Retina (tissue), 1 donor: ENCODE measurements at regions not wholly inside any gene's neighbourhood (a gene's known extent, or its start where the extent isn't known, plus 50 kb on each side); places are given as distances from the start of the nearest gene placed in this dataset.
A peak's percentile ranks its signal among the peaks of the same experiment; 100 is the strongest.

Source experiments
- DNase-seq: peaks from one replicate; pipeline ENCODE4 v3.0.0-alpha.2; 2016

DNA sequence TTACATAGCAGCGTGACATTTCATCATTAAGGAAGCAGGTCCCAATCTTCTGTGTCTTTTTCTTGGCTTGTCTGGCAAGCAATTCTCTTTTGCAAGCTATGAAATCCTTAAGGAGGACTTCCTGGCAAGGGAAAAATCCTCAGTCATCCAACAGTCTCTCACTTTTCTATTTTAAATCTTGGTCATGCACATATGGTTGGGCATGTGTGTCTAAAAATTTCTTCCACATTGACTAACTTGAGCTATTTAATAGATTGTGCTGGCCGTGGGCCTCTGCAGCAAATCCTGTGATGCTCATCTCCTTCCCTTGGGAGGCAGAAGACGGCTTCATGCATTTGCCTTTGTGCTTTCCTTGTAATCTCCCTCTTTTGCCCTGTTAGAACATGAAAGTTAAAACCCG lies 634.3 kb upstream of the FANCL start:
- DNase-seq, result no peak

DNA sequence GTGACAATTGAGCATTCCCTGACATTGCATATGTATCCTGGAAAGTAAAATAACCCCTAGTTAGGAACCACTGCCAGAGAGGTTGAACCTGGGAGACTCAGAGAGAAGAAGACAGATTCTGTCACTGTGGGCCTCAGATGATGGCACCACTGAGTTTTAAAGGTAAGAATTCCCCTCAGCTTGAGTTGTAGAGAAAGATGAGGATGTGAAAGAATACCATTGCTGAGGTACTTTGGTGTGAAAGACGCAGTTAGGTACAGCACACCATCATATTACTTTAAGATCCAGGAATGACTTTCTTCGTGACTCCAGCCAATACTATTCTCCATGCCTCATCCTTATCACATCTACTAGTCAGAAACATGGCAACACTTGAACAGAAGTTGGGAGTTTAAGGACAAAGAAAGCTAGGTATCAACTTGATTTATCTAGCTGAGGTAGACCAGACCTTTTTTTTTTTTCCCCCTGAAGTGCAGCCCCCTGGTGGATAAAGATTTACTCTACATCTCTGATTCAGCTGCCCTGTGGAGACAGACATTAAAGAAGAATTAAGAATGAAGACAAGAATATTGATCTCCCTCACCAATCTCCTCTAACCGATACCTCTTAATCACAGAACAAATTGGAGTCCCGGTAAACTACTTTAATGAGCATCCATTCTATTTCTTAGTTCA lies 630.5 kb upstream of the FANCL start:
- no peak for DNase-seq

DNA sequence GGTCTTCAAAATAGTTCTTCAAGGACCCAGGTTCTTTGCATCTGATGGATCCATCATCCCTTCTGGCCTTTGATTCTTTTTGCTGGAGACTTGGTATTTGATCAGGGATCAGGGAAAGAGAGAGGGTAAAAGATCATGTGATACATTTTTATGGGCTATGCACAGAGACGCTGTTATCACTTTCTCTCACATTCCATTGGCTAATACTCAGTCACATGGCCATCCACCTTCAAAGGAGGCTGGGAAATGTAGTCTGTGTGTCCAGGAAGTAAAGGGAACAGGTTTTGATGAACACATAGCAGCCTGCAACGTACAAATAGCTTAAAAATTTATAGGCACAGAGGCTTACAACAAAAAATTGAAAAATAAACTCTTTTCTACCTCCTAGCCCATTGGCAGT lies 629.6 kb upstream of the FANCL start:
- no peak for DNase-seq

DNA sequence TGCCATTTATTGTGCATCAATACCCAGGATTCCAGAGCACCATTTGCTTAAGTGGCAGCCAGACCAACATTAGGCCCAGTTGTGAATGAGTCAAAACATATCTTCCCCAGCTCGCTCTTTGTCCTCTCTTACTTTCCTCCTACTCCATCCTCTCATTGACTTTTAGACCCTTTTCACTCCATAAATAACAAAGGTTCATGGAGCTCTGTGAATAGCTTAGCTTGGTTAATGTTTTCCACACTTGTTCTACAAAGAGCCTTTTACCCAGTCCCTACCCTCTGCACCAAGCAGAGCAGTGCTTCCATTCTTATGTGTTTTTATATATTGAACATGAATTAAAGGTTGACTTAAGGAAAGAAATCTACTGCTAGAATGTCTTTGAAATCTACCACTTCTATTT lies 625.8 kb upstream of the FANCL start:
- no peak for DNase-seq

DNA sequence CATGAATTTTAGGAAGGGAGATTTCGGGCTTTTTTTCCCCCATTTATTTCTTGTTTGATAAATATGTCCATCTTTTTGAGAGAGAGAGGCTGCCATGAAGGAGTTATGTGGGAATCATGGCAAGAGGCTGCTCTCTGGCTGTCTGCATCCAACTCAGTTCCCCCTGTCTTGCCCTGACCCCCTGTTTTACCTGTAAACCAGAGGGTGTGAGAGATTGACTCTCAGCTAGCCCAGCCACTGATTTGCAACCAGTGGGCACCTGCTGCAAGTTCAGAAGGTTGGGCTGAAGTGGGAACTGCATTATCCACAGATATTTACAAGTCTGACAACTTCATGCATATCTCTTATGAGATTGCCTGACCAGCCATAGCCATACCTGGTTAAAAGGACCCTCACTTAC lies 625.4 kb upstream of the FANCL start:
- DNase-seq, result no peak

DNA sequence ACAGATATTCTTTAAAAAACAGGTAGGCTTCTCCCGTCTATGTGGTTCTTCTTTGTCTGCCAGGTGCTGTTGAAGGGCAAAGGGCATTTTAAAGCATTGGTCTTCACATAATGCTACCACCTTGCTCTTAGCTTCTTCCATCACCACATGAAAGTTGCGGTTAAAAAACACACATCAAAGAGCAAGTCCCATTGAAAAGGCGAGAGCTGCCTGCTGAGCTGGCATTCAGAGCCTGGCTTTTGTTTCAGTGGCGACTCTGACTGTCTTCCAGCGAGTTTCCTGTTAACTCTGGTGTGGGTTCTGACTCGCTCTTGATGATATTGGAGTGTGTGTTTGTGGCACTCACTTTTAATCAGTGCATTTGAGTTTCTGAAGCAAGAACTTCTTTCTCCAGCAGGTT lies 624.9 kb upstream of the FANCL start:
- DNase-seq, result no peak

DNA sequence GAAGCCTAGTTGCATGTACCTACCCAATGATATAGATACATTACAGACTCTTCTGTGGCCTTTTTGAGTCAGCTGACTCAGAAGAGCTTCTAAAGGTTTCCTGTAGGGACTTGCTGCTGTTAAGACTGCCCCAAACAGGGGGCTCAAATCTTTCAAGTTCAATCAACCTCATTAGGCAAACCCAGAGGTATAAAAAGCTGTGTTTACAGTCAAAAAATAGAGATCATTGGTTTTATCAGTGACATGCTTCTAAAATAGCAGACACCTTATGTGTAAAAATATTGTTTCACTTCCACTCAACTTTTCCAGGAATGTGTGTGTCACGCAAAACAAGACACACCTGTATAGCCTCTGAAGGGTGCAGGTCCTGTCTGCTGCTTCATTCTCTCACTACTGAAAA lies 624.3 kb upstream of the FANCL start:
- DNase-seq, result no peak

DNA sequence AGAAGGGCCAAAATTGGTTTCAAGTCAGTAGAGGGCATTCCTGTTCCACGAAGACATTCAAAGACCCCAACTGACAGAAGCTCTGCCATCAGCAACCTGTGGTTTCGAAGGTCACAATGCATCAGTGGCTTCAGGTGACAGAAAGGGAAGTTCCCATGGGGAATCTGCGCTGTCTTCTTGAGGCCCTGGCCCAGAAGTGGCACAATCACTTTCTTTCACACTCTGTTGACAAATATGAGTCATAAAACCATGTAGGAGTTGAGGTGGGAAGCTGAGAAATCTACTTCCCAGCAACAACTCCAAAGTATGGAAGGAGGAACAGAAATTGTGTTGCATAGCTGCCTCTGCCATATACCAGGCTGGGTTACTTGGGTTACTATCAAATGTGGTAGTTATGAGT lies 621.1 kb upstream of the FANCL start:
- DNase-seq, result no peak

DNA sequence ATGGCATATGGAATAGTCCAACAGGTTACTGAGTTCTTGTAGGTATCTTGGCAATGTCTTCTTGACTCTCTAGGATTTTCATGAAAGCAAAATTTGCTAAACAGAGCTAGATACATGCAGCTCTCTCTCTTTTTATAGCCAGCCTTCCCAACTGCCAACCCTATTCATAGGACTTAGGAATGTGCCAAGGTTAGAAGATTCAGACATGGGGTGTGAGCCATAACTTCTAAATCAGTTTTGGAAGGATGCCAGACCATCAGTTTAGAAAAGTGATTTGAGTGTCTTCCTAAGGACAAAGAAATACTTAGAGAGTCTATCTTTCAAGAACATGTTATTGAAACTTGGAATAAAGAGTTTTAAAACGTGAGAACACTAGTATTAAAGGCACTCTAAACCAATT lies 619.5 kb upstream of the FANCL start:
- no peak for DNase-seq

DNA sequence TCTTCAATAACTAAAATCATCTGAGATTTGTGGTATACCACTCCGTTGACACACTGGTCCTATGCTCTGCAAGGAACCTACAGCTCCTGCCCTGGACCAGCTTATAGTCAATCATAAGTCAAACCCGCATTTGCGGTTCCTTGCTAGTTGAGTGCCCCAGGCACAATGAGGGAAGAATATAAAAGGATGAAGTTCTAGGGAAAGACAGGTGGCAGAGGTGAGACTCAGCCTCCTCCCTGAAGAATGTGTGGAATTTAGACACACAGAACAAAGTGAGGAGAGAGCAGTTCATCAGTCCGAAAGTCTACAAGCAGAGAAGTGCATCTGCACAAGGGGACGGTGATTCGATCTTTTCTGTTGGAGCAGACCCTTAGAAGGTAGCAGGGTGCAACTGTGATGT lies 615.0 kb upstream of the FANCL start:
- no peak for DNase-seq

DNA sequence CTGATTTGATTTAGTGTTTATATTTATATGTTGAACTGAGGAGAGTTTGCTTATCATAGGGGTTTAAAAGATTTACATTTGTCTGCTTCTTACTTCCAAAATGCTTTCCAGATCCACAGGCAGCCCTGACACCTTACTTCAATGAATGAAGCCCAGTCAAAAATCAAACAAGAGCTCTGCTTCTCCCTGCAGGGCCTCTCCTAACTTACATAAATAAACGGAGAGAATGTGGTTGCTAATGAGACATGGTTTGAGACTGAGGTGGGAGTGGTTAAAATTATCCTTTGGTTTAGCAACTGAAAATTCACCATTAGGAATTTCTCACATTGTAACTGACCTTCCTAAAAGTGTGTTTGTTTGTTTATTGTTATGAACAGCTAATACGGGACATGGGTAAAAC lies 612.3 kb upstream of the FANCL start:
- DNase-seq, result no peak

DNA sequence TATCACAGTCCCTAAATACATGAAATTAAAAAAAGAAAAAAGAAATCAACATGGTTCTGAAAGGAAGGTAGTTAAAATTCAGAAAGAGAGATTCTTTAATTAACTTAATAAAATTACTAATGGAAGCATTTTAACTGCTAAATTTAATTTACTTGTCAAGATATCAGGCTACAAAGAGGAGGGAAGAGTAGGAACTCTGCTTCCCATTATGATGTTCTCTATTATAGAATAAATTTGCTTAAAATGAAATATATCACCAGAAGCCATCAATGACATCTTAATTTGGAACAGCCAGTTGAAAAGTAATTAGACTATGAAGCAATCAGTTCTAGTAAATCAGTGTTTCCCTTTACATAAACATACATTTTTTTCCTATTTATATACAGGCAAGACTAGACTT lies 611.8 kb upstream of the FANCL start:
- no peak for DNase-seq

DNA sequence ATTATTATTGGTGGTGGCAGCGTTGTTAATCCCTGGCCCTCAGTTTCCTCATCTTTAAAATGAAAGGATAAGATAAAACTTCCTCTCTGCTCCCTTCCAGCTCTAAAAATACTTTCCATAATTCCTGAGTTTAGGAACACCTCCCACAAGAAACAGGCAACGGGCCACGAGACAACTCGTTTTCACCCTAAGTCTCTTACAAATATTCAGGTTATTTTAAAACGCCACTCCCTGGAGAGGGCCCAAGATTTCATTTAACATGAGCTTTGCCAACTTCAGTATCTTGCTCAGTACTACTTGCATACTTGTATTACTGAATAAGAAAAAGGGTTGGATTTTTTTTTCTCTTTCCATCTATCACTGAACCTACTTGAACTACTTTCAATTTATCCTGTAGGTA lies 611.1 kb upstream of the FANCL start:
- no peak for DNase-seq

DNA sequence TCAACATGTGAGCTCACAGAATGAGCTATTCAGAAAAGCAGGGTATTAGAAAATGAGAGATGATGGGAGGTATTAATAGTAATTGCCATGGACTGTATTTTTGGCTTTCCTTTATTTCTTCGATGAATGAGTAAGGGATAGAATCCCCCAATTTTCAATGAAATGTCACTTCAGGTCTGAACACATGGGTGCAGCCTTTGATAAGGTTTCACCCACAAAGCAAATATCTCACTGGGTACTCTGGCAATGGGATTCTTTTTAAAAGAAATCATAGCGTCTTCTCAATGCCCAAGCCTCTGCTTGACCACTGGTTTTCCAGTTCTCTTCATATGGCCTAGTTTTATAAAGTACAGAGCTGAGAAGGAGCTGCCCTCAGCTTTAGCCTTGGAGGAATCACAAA lies 610.5 kb upstream of the FANCL start:
- no peak for DNase-seq

DNA sequence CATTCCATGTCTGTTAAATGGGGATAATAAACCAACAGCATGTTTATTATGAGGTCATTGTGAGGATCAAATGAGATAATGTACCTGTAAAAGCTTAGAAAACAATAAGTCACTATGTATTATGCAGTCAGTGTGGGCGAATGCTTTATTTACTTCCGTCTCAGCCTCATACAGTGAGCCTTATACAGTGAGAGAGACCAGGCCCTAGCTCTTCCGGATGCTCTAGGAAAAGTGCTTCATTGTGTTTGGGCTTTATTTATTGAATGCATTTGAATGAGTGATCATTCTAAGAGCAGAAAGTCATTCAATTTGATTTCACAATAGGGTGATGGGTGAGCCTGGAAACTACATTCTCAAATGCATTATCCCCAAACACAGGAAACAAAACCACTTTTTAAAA lies 603.9 kb upstream of the FANCL start:
- no peak for DNase-seq

DNA sequence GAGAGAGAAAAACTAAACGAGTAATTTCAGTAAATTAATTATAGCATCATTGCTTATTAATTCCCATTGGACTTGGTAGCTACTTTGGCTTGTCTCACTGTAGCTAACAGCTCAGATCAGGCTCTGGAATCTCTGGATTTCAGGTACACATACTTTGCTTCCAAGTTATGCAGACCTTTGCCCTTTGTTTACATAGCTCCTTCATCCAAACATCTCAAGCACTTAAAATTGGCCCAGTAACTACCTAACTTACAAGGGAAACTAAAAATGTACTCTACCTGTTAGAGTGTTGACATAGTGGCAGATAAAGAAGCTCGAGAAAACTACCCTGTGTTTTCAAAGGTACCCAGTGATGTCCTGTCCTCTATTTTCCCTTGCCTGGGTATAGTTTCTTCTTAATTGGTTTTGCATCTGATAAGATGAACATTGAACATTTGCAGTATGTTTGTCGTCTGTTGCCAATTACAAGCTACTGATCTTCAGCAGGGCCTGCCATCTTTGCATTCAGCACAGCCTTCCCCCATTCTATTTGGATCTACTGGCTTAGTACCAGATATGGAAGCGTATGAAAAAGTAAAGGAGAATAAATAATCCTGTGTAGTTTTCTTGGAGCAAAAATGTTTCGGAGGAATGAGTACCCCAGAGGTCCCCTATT lies 601.5 kb upstream of the FANCL start:
- no peak for DNase-seq

DNA sequence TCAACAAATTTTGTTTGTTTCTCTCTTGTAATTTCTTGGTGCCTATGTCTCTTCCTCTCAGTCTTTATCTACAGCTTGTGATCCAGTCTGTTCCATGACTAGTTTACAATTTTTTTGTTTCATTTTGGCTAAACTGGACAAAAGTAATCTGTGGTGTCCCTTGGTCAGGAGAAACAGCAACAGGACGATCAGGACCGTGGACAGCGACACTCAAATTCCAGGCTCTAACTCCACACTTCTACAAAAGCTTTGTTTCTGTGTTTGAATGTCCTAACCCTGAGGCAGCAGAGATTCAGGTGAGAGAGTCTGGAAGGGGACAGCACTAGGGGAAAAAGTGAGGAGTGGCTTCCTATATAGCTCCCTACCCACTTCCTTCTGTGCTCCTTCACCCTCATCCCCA lies 593.3 kb upstream of the FANCL start:
- peak; percentile 32 for DNase-seq

DNA sequence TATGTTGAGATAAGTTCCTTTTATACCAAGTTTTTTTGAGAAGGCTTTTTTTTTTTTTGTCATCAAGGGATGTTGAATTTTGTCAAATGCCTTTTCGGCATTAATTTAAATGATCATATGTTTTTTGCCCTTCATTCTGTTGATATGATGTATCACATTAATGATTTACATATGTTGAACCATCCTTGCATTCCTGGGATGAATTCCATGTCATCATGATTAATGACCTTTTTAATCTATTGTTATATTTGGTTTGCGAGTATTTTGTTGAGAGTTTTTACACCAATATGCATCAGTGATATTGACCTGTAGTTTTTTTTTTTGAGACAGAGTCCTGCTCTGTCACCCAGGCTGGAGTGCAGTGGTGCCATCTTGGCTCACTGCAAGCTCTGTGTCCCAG lies 585.7 kb upstream of the FANCL start:
- no peak for DNase-seq

DNA sequence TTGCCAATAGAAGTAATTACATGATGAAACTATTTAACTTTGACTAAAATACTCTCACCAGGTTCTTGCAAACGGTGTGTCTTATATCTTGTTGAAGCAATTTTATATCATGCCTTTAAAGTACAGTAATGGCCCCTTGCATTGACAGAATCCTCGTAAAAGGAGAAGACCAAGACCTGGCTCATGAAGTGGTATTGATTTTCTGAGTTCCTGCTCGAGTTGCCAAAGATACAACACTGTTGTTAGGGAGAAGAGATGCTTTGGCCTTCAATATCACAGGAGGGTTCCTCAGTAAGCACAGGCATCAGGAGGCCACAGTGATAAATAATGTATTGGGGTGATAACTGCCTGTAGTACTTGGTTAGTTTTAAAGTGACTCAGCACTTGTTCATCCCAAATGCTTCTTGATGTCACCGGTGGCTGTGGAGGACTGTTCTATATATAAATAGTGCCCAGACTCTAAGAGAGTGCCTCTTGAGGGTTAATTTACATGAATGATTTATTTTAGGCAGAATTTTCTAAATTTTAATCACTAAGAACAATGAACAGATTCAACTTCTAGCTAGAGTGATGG lies 571.7 kb upstream of the FANCL start:
- DNase-seq, result peak; percentile 12

DNA sequence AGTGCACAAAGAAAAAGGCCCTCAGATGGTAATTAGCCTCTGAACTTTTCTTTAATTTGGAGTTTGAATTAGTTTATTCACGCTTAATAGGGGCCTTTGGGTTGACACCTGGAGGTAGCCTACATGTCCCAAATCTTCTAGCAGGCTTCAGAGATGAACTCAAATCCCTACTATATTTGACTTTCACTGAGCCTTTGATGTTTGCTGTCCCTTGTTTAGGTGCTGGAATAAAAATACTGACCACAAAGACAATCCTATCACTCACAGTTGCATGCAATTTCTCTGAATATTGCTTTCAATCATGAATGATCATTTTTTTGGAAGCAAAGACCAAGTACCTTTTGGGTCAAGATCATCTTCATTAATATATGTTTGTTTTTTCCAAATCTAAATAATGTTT lies 564.0 kb upstream of the FANCL start:
- no peak for DNase-seq

DNA sequence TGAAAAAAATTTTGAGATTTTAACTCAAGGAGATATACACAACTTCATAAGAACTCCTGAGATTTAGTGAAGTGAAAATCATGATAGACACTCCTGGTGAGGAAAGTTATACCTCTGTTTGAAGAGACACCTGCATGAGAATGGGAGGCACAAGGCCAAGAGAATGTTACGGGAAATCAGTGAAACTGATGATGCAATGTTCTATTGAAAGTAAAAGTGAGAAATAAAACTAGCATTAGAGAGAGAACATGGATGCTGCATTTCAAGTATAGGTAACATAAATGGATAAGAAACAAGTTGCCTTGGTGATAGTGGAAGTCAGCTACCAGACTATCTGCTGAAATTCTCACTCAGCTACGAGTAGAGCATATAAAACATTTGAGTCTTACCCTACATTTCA lies 562.1 kb upstream of the FANCL start:
- no peak for DNase-seq

DNA sequence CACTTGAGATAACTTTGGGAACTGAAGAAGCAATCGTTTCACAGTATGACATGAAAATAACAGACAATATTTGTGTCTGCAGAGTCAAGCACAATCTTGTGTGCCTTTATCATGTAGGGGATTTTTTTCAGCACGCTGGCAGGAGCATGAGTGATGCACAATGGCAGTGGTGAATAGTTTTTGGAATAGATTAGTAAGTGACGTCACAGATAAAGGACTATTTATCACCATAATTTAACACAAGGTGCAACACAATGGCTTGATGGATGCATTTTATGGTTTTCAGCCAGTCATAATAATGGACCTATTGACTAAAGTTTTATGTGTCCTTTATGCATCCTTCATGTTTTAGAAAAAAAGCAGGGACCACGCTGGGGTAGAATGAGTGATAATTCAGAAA lies 559.8 kb upstream of the FANCL start:
- no peak for DNase-seq

DNA sequence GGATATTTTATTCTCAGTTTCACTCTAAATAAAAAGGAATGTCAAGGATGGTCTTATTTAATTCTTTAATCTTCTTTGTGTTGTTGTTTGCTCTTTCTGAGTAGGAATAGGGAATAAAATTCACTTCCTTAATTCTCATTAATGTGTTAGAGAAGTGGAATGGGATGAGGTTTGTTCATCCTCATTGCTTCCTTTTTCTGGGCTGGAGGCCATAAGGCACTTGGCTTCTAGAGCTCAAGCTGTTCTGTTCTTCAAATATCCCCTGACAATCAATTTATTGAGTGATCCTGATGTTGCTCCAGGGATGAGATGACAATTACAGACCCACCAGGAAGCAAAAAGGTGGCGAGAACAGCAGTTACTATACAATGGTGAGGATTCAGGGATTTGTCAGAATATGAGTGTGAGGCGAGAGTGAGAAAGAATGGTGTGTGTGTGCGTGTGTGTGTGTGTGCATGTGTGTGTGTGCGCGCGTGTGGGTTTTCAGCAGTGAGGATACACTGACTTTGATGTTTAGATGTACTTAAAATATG lies 557.6 kb upstream of the FANCL start:
- DNase-seq, result peak; percentile 5

DNA sequence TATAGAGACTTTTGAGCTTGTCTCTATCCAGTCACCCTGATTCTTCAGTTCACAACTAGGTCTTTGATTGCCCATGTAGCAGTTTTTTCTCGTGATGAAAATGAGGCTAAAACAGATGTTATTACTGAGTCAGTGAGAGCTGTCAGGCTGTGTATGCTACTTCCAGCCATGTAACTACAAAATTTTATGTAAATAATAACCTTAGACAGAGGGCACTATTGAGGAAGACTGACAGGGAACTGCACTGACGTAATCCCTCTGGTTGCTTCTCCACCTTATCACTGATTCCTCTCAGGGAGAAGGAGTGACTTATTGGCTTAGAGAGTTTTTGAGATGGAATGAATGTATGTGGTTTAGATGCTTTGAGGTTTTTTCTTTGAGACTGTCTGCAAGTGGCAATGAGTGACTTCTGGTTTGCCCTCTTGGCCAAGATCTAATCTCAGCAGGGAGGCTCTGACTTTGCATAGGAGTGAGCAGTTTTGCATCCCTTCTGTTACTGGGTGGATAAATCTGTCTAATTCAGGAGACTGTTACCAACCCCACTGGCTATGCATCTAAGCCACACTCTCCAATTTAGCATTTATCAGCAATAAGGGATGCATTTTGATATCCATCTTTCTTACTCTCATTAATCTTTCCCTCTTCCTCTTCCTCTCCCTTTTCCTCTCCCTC lies 555.2 kb upstream of the FANCL start:
- no peak for DNase-seq
